H1 (cell line): ENCODE measurements at regions not wholly inside any gene's neighbourhood (a gene's known extent, or its start where the extent isn't known, plus 50 kb on each side); places are given as distances from the start of the nearest gene placed in this dataset.

Experiments used
- CHD2 ChIP-seq: IDR thresholded peaks from 2 replicates; pipeline ENCODE4 v1.6.1; 2012; ENCODE audit warnings: low read length, improper control_type of control experiment
- EZH2 ChIP-seq: fragments of 200-600 bp; sonication (generic); IDR thresholded peaks from 2 replicates; pipeline ENCODE4 v1.7.1; 2012; ENCODE audit warnings: low read depth, mild to moderate bottlenecking, moderate library complexity, low read length, inconsistent platforms; ENCODE audit not compliant: severe bottlenecking
- GTF2F1 ChIP-seq: IDR thresholded peaks from 2 replicates; pipeline ENCODE4 v1.6.1; 2012; ENCODE audit warnings: low read depth, low read length, improper control_type of control experiment, borderline replicate concordance
- HDAC2 ChIP-seq, 2 experiments: fragments of 300-600 bp in 1 of 2; sonication (generic) in 1 of 2; IDR thresholded peaks; 2 replicates each; pipeline ENCODE4 v1.6.1; 2011 to 2012; ENCODE audit warnings: low read depth in 2 of 2, low read length in 2 of 2, mild to moderate bottlenecking in 2 of 2, moderate library complexity in 2 of 2, borderline replicate concordance in 1 of 2, inconsistent platforms in 1 of 2
- NANOG ChIP-seq: IDR thresholded peaks from 2 replicates; pipeline ENCODE4 v1.6.1; 2011; ENCODE audit warnings: low read length, low read depth, mild to moderate bottlenecking, inconsistent platforms; ENCODE audit not compliant: insufficient read depth, poor library complexity, severe bottlenecking
- PHF8 ChIP-seq: fragments of 200-600 bp; sonication (generic); conservative IDR thresholded peaks from 2 replicates; pipeline ENCODE4 v1.7.1; 2012; ENCODE audit warnings: low read depth, mild to moderate bottlenecking, inconsistent platforms, low read length, moderate library complexity
- POLR2A ChIP-seq, 2 experiments: IDR thresholded peaks; 1 replicate in 1 of 2; 2 replicates in 1 of 2; pipeline ENCODE4 v1.6.1; 2011; ENCODE audit warnings: low read depth in 2 of 2, low read length in 2 of 2, mild to moderate bottlenecking in 2 of 2; ENCODE audit errors: control extremely low read depth in 1 of 2
- RAD21 ChIP-seq, 2 experiments: IDR thresholded peaks in 1 of 2; conservative IDR thresholded peaks in 1 of 2; 2 replicates each; pipeline ENCODE4 v1.6.1; 2011; ENCODE audit warnings: low read depth in 2 of 2, low read length in 2 of 2, improper control_type of control experiment in 1 of 2, inconsistent platforms in 1 of 2, mild to moderate bottlenecking in 1 of 2, moderate library complexity in 1 of 2
- SIRT6 ChIP-seq: IDR thresholded peaks from one replicate; pipeline ENCODE4 v1.7.1; 2012; ENCODE audit warnings: low read length, inconsistent platforms
- SP1 ChIP-seq: IDR thresholded peaks from 2 replicates; pipeline ENCODE4 v1.6.1; 2011; ENCODE audit warnings: low read depth, low read length
- TBP ChIP-seq: IDR thresholded peaks from 2 replicates; pipeline ENCODE4 v1.6.1; 2011; ENCODE audit warnings: low read depth, low read length, improper control_type of control experiment
- TF ChIP-seq, protein P1 (sequence below), 3 experiments: IDR thresholded peaks; 1 replicate in 2 of 3; 2 replicates in 1 of 3; pipeline versions ENCODE4 v1.5.1 to v1.6.1; 2011; ENCODE audit warnings: low read length in 3 of 3, mild to moderate bottlenecking in 3 of 3, inconsistent platforms in 2 of 3, low read depth in 1 of 3, moderate library complexity in 1 of 3; ENCODE audit not compliant: insufficient read depth in 1 of 3; ENCODE audit errors: control extremely low read depth in 1 of 3
- TF ChIP-seq, protein P2 (sequence below): IDR thresholded peaks from 2 replicates; pipeline ENCODE4 v1.6.1; 2012; ENCODE audit warnings: inconsistent platforms
- TF ChIP-seq, protein P3 (sequence below): IDR thresholded peaks from 2 replicates; pipeline ENCODE4 v1.6.1; 2011; ENCODE audit warnings: low read length, improper control_type of control experiment

DNA sequence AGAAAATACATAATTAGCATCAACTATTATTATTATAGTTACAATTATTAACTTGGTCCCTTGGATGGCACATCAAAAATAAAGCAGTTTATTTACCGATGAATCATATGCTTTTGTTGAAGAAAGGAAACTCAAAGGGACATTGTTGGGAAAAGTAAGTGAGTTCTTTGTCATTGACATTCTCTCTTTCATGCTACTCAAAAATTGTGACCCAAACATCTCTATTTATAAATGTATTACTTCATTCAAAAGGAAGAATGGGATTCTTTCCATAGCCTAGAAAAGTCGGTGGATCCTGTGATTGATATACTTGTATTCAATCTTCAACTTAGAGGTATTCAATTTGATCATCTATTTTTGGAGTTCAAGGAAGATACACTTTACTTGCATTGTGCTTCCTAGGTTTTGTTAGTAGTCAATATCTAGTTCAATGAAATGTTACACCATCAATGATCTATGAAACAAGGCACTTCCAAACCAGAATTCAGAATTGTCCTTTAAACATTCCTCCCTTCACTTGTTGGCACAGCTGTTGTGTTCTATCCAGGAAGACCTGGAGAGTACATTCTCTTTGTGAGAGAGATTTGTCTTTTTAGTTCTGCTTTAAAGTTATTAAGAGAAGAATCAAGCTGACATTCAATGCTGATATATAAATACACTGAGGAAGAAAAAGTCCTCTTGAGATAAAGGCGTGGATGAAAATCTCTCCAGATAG, 235.2 kb downstream of the TMEM26 start:
- TF ChIP-seq RAD21 (IDR thresholded peaks at IDR 0.05 in 1 of 2, conservative IDR thresholded peaks at IDR 0.05 in 1 of 2; ENCODE audit: low read depth in 2 of 2, low read length in 2 of 2) (no peak), EZH2 (no peak), SP1 (no peak), CHD2 (no peak), POLR2A (IDR thresholded peaks at IDR 0.05; ENCODE audit: control extremely low read depth in 1 of 2, low read depth in 2 of 2, low read length in 2 of 2) (no peak), GTF2F1 (no peak), SIRT6 (no peak), PHF8 (no peak), HDAC2 (IDR thresholded peaks at IDR 0.05; ENCODE audit: borderline replicate concordance in 1 of 2, low read depth in 2 of 2, low read length in 2 of 2) (no peak), NANOG (no peak), TBP (no peak)
- TF ChIP-seq, protein P1, sequence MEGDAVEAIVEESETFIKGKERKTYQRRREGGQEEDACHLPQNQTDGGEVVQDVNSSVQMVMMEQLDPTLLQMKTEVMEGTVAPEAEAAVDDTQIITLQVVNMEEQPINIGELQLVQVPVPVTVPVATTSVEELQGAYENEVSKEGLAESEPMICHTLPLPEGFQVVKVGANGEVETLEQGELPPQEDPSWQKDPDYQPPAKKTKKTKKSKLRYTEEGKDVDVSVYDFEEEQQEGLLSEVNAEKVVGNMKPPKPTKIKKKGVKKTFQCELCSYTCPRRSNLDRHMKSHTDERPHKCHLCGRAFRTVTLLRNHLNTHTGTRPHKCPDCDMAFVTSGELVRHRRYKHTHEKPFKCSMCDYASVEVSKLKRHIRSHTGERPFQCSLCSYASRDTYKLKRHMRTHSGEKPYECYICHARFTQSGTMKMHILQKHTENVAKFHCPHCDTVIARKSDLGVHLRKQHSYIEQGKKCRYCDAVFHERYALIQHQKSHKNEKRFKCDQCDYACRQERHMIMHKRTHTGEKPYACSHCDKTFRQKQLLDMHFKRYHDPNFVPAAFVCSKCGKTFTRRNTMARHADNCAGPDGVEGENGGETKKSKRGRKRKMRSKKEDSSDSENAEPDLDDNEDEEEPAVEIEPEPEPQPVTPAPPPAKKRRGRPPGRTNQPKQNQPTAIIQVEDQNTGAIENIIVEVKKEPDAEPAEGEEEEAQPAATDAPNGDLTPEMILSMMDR (IDR thresholded peaks at IDR 0.05; ENCODE audit: control extremely low read depth in 1 of 3, insufficient read depth in 1 of 3, low read depth in 1 of 3, low read length in 3 of 3), result no peak
- TF ChIP-seq, protein P2, sequence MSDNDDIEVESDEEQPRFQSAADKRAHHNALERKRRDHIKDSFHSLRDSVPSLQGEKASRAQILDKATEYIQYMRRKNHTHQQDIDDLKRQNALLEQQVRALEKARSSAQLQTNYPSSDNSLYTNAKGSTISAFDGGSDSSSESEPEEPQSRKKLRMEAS, result no peak
- TF ChIP-seq, protein P3, sequence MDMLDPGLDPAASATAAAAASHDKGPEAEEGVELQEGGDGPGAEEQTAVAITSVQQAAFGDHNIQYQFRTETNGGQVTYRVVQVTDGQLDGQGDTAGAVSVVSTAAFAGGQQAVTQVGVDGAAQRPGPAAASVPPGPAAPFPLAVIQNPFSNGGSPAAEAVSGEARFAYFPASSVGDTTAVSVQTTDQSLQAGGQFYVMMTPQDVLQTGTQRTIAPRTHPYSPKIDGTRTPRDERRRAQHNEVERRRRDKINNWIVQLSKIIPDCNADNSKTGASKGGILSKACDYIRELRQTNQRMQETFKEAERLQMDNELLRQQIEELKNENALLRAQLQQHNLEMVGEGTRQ, result no peak
